HepG2 (cell line): ENCODE measurements at regions not wholly inside any gene's neighbourhood (a gene's known extent, or its start where the extent isn't known, plus 50 kb on each side); places are given as distances from the start of the nearest gene placed in this dataset.

ENCODE experiments used
- ATAC-seq: fragments of 200-7000 bp; cut with Tn5 transposase; 3 replicates; pipeline ENCODE4 v1.9.1; 2020; ENCODE audit warnings: mild to moderate bottlenecking, moderate library complexity
- BruUV-seq: library from RNA; stranded (reverse); fragments of 400-500 nt; replicated peaks from 2 replicates; lab custom pipeline; 2021; lab: Mats Ljungman, UMichigan
- CTCF ChIA-PET: fragments of 300-600 bp; formaldehyde crosslinking; extraction: SDS; loops from one replicate; lab custom pipeline; 2021; ENCODE audit warnings: low total read pairs, inconsistent platforms, low intra/inter-chr PET ratio; lab: Yijun Ruan, JAX
- POLR2A ChIA-PET: fragments of 350-600 bp; sonication (Branson Sonifier 250); formaldehyde crosslinking; loops from one replicate; lab custom pipeline; 2020; ENCODE audit warnings: antibody characterized with exemption, inconsistent platforms; lab: Yijun Ruan, JAX
- DNase-seq: peaks from one replicate; pipeline ENCODE4 v3.0.0-alpha.2; 2015; ENCODE audit warnings: low spot score
- FAIRE-seq: peaks from 3 replicates; lab custom pipeline; 2011; peaks lifted over from hg19 to GRCh38; lab: Jason Lieb, UNC
- H2AFZ ChIP-seq: one replicate; pipeline ENCODE4 v1.6.1; 2011; ENCODE audit warnings: low read length, inconsistent platforms
- H3K27ac ChIP-seq: fragments of 300-600 bp; 3 replicates; pipeline ENCODE4 v1.8.0; 2011; ENCODE audit warnings: mixed run types, mild to moderate bottlenecking, mixed read lengths, low read length, inconsistent platforms; ENCODE audit not compliant: insufficient read depth; ENCODE audit errors: extremely low read length
- H3K27me3 ChIP-seq, 2 experiments: fragments of 200-600 bp in 1 of 2; 2 replicates in 1 of 2; 3 replicates in 1 of 2; pipeline versions ENCODE4 v1.6.0 to v1.8.0; 2011; ENCODE audit warnings: low read length in 2 of 2, mild to moderate bottlenecking in 2 of 2, moderate library complexity in 2 of 2, inconsistent platforms in 1 of 2; ENCODE audit not compliant: insufficient read depth in 2 of 2, control insufficient read depth in 1 of 2
- H3K36me3 ChIP-seq, 2 experiments: fragments of 200-600 bp in 1 of 2; replicated peaks in 1 of 2; 2 replicates in 1 of 2; 3 replicates in 1 of 2; pipeline versions ENCODE4 v1.5.1 to v1.8.0; 2011; ENCODE audit warnings: low read length in 2 of 2, inconsistent platforms in 1 of 2; ENCODE audit not compliant: insufficient read depth in 2 of 2, control insufficient read depth in 1 of 2
- H3K4me1 ChIP-seq: 2 replicates; pipeline ENCODE4 v1.5.1; 2012; ENCODE audit warnings: low read length, inconsistent platforms; ENCODE audit not compliant: insufficient read depth
- H3K4me2 ChIP-seq: 2 replicates; pipeline ENCODE4 v1.6.0; 2011; ENCODE audit warnings: low read depth, low read length, inconsistent platforms
- H3K4me3 ChIP-seq, 3 experiments: fragments of 200-600 bp in 1 of 3; sonication (generic), shearing (Covaris generic) in 1 of 3; replicated peaks in 1 of 3; 2 replicates each; pipeline ENCODE4 v1.5.1; 2011 to 2016; ENCODE audit warnings: low read length in 3 of 3, inconsistent platforms in 2 of 3, low read depth in 2 of 3, mild to moderate bottlenecking in 2 of 3, control low read depth in 1 of 3, mixed read lengths in 1 of 3; ENCODE audit not compliant: insufficient read depth in 1 of 3
- H3K79me2 ChIP-seq: one replicate; pipeline ENCODE4 v1.6.1; 2011; ENCODE audit warnings: low read length, inconsistent platforms; ENCODE audit not compliant: insufficient read depth
- H3K9ac ChIP-seq: 2 replicates; pipeline ENCODE4 v1.6.0; 2011; ENCODE audit warnings: mild to moderate bottlenecking, low read depth, low read length, inconsistent platforms; ENCODE audit not compliant: insufficient read depth
- H3K9me3 ChIP-seq: 2 replicates; pipeline ENCODE4 v1.5.1; 2012; ENCODE audit warnings: mild to moderate bottlenecking, low read length
- H4K20me1 ChIP-seq: 2 replicates; pipeline ENCODE4 v1.6.0; 2011; ENCODE audit warnings: inconsistent platforms, mild to moderate bottlenecking, low read length, moderate library complexity; ENCODE audit not compliant: insufficient read depth
- ATF1 ChIP-seq: IDR thresholded peaks from 2 replicates; pipeline ENCODE4 v1.6.1; 2016; ENCODE audit warnings: mild to moderate bottlenecking, control low read depth
- BORCS8-MEF2B ChIP-seq: sonication (generic); formaldehyde crosslinking; IDR thresholded peaks from 2 replicates; pipeline ENCODE4 v1.8.0; 2022; ENCODE audit warnings: mild to moderate bottlenecking, missing genetic modification reagents
- MIXL1 ChIP-seq: IDR thresholded peaks from 2 replicates; pipeline ENCODE4 v1.6.1; 2016
- NR2F1 ChIP-seq, 2 experiments: fragments of 450-650 bp in 1 of 2; formaldehyde crosslinking in 1 of 2; IDR thresholded peaks; 2 replicates each; pipeline versions ENCODE4 v1.5.0 to v1.6.1; 2016 to 2020; ENCODE audit warnings: mild to moderate bottlenecking in 1 of 2, missing compliant biosample characterization in 1 of 2, missing genetic modification reagents in 1 of 2, moderate library complexity in 1 of 2
- PRDM15 ChIP-seq: sonication (generic); formaldehyde crosslinking; IDR thresholded peaks from 2 replicates; pipeline ENCODE4 v1.4.0; 2020; ENCODE audit warnings: missing genetic modification reagents
- SUZ12 ChIP-seq: fragments of 150-350 bp; IDR thresholded peaks from 2 replicates; pipeline ENCODE4 v1.6.1; 2014; ENCODE audit warnings: low read depth, low read length
- ZEB1 ChIP-seq: IDR thresholded peaks from 2 replicates; pipeline ENCODE4 v1.6.1; 2012; ENCODE audit warnings: mild to moderate bottlenecking, low read depth, inconsistent platforms; ENCODE audit not compliant: insufficient replicate concordance
- ZKSCAN8 ChIP-seq: IDR thresholded peaks from 2 replicates; pipeline ENCODE4 v1.6.1; 2016; ENCODE audit warnings: borderline replicate concordance, missing genetic modification reagents, missing compliant biosample characterization
- ZNF10 ChIP-seq: sonication (generic); formaldehyde crosslinking; IDR thresholded peaks from 2 replicates; pipeline ENCODE4 v1.4.0; 2020; ENCODE audit warnings: mild to moderate bottlenecking, low read depth, missing genetic modification reagents, borderline replicate concordance
- ZNF121 ChIP-seq: sonication (generic); formaldehyde crosslinking; IDR thresholded peaks from 2 replicates; pipeline ENCODE4 v1.5.0; 2020; ENCODE audit warnings: mild to moderate bottlenecking, missing genetic modification reagents
- ZNF17 ChIP-seq: sonication (generic); formaldehyde crosslinking; IDR thresholded peaks from 2 replicates; pipeline ENCODE4 v1.5.0; 2020; ENCODE audit warnings: mild to moderate bottlenecking, missing genetic modification reagents
- ZNF558 ChIP-seq: sonication (generic); formaldehyde crosslinking; IDR thresholded peaks from 2 replicates; pipeline ENCODE4 v1.9.0; 2022; ENCODE audit warnings: mild to moderate bottlenecking, missing genetic modification reagents, borderline replicate concordance
- ZNF577 ChIP-seq: sonication (generic); formaldehyde crosslinking; IDR thresholded peaks from 2 replicates; pipeline ENCODE4 v1.4.0; 2020; ENCODE audit warnings: mild to moderate bottlenecking, low read depth, missing genetic modification reagents, borderline replicate concordance
- ZNF615 ChIP-seq: sonication (generic); formaldehyde crosslinking; IDR thresholded peaks from 2 replicates; pipeline ENCODE4 v1.5.0; 2020; ENCODE audit warnings: mild to moderate bottlenecking, missing genetic modification reagents, borderline replicate concordance
- ZNF646 ChIP-seq: sonication (generic); formaldehyde crosslinking; IDR thresholded peaks from 2 replicates; pipeline ENCODE4 v1.9.0; 2021; ENCODE audit warnings: mild to moderate bottlenecking, missing genetic modification reagents
- ZNF83 ChIP-seq: sonication (generic); formaldehyde crosslinking; IDR thresholded peaks from 2 replicates; pipeline ENCODE4 v1.4.0; 2020; ENCODE audit warnings: missing genetic modification reagents, mild to moderate bottlenecking, borderline replicate concordance
- WGBS: methylation state at CpG from one replicate; pipeline ENCODE4 v1.1.6; 2017; ENCODE audit warnings: low lambda C conversion rate; 5-methylcytosine and 5-hydroxymethylcytosine counted together
- in situ Hi-C: cut with HindIII; loops from 2 replicates; pipeline ENCODE4 v1.10.0; 2017; ENCODE audit warnings: low pct_unique_long_range_greater_than_20kb; ENCODE audit not compliant: extremely low pct_ligation_motif_present
- intact Hi-C: fragments of 100-400 bp; cut with micrococcal nuclease; formaldehyde crosslinking; loops from one replicate; pipeline ENCODE4 v1.10.0; 2022; ENCODE audit not compliant: unreplicated experiment

- no peak for DNase-seq
- WGBS, result 69% methylated on average over 3 of the region's 3 CpGs
- no peak for TF ChIP-seq ZNF10 (CRISPR knock-in tag)
- no peak for TF ChIP-seq ZNF17 (CRISPR knock-in tag)
- no peak for TF ChIP-seq ZKSCAN8
- TF ChIP-seq MIXL1, result no peak
- TF ChIP-seq ZNF121 (CRISPR knock-in tag), result no peak
- no peak for TF ChIP-seq ZEB1
- no peak for TF ChIP-seq ZNF83 (CRISPR knock-in tag)
- TF ChIP-seq SUZ12, result no peak
- no peak for TF ChIP-seq ATF1 (CRISPR knock-in tag)
- no peak for TF ChIP-seq ZNF558 (CRISPR knock-in tag)
- TF ChIP-seq NR2F1 (CRISPR knock-in tag; IDR thresholded peaks at IDR 0.05), result no peak
- TF ChIP-seq ZNF646, result no peak
- no peak for TF ChIP-seq BORCS8-MEF2B (CRISPR knock-in tag)
- no peak for TF ChIP-seq ZNF577 (CRISPR knock-in tag)
- no peak for TF ChIP-seq PRDM15 (CRISPR knock-in tag)
- TF ChIP-seq ZNF615 (CRISPR knock-in tag), result no peak
- ChIA-PET POLR2A (no interaction called here), CTCF (no interaction called here)
- Histone ChIP-seq H3K27me3 (no peaks in the 10 kb centered on the region), H3K27ac (no peak overlapping the region), H3K4me2 (no peak overlapping the region), H3K4me3 (no peak overlapping the region), H3K4me1 (peaks cover 17% of the 10 kb centered on the region), H2AFZ (no peak overlapping the region), H4K20me1 (no peaks in the 10 kb centered on the region), H3K9me3 (no peaks in the 10 kb centered on the region), H3K9ac (no peak overlapping the region), H3K79me2 (no peaks in the 10 kb centered on the region), H3K36me3 (no peaks in the 10 kb centered on the region)
- intact Hi-C loops (no loop called here), in situ Hi-C loops (no loop called here)
- BruUV-seq, result no TSS peak
- no peak for ATAC-seq
- no peak for FAIRE-seq
Observed at GRCh38 chr9:105055917-105056316, 128.0 kb upstream of the ABCA1 start.
